ENCODE measurements at regions not wholly inside any gene's neighbourhood (a gene's known extent, or its start where the extent isn't known, plus 50 kb on each side); places are given as distances from the start of the nearest gene placed in this dataset.

GRCh38 chr9:18122171-18122570 lies 351.8 kb upstream of the ADAMTSL1 start:
- no peak overlapping the region for H3K4me2 ChIP-seq (ENCODE audit: insufficient read depth, insufficient read length, low read length)
- no peak overlapping the region for H3K14ac ChIP-seq (ENCODE audit: insufficient read depth, low read length)
- H2BK12ac ChIP-seq (ENCODE audit: insufficient read length, low read depth, low read length): no peak overlapping the region
- 0 out of 4 replicates have a peak, but pooled peaks cover 0 to 3% of the 10 kb centered on the region in 2 experiments for H3K4me1 Mint-ChIP-seq
- H3K79me1 ChIP-seq (ENCODE audit: insufficient read depth, low read depth, low read length, poor library complexity, severe bottlenecking): no peaks in the 10 kb centered on the region
- no peak overlapping the region for H4K91ac ChIP-seq (ENCODE audit: insufficient read length, low read depth, low read length)
- no peak overlapping the region for H3K56ac ChIP-seq (ENCODE audit: insufficient read length, low read depth, low read length)
- no peak for TF ChIP-seq CTCF (conservative IDR thresholded peaks at IDR 0.05)
- no peak overlapping the region for H4K8ac ChIP-seq (replicated peaks; ENCODE audit: insufficient read length, low read depth, low read length)
- no peaks in the 10 kb centered on the region; a peak in 1 of 7 replicates for H3K36me3 Mint-ChIP-seq (ENCODE audit: insufficient read depth in 1 of 3, low read depth in 3 of 3)
- H3K18ac ChIP-seq (ENCODE audit: insufficient read length, low read depth, low read length): no peak overlapping the region
- H3K27ac Mint-ChIP-seq: no peak overlapping the region
- peaks cover 3 to 4% of the 10 kb centered on the region in 2 experiments; a peak in 3 of 5 replicates for H3K9me3 Mint-ChIP-seq
- H3K23me2 ChIP-seq (ENCODE audit: insufficient read length, low read depth, low read length, poor library complexity, severe bottlenecking): no peaks in the 10 kb centered on the region
- H2BK15ac ChIP-seq (ENCODE audit: low read depth, low read length): no peak overlapping the region
- no peak overlapping the region for H2AK5ac ChIP-seq (ENCODE audit: insufficient read length, low read length)
- no peaks in the 10 kb centered on the region for H3K9me3 ChIP-seq (ENCODE audit: control insufficient read depth, low read depth, low read length)
- no peaks in the 10 kb centered on the region for H3K79me2 ChIP-seq (ENCODE audit: insufficient read depth, low read length)
- no peak overlapping the region for H2BK5ac ChIP-seq (ENCODE audit: insufficient read length, low read length)
- no peaks in the 10 kb centered on the region for H3K27me3 Mint-ChIP-seq (ENCODE audit: low read depth)
- H2BK20ac ChIP-seq (ENCODE audit: low read depth, low read length, poor library complexity, severe bottlenecking): no peak overlapping the region
- H2AFZ ChIP-seq (ENCODE audit: low read length): no peak overlapping the region
- DNase-seq: no peak
- H2BK120ac ChIP-seq (ENCODE audit: low read depth, low read length, poor library complexity, severe bottlenecking): no peak overlapping the region
- no peak overlapping the region for H3K9ac ChIP-seq (ENCODE audit: extremely low read depth, insufficient read length, low read length)
- no peak overlapping the region for H3T11ph ChIP-seq (ENCODE audit: low read length)
- no CpG with 5 or more reads among the region's 1 CpG for WGBS (ENCODE audit: extremely low coverage, insufficient read length, low lambda C conversion rate)
- no peak overlapping the region for H3K27ac ChIP-seq (ENCODE audit: insufficient read length, low read depth, low read length)
- H3K4ac ChIP-seq (ENCODE audit: low read depth, low read length): no peak overlapping the region
- H3K23ac ChIP-seq (ENCODE audit: insufficient read length, low read depth, low read length): no peak overlapping the region
- H4K20me1 ChIP-seq (ENCODE audit: control insufficient read depth, insufficient read depth, insufficient read length): no peaks in the 10 kb centered on the region
- H3K4me3 Mint-ChIP-seq: no peak overlapping the region
- no peaks in the 10 kb centered on the region for H3K27me3 ChIP-seq (ENCODE audit: insufficient read depth, low read length)
- no peak overlapping the region for H4K5ac ChIP-seq (ENCODE audit: insufficient read length, low read depth, low read length)
- no peaks in the 10 kb centered on the region for H3K4me1 ChIP-seq (ENCODE audit: insufficient read depth, low read length)
